Activated CD8-positive, alpha-beta memory T cell treated with anti-CD3 and anti-CD28 coated beads for 36 hours (primary cell): ENCODE measurements at regions not wholly inside any gene's neighbourhood (a gene's known extent, or its start where the extent isn't known, plus 50 kb on each side); places are given as distances from the start of the nearest gene placed in this dataset.

Source experiments
- CTCF ChIA-PET: fragments of 350-600 bp; sonication (Branson Sonifier 250); formaldehyde crosslinking; loops from one replicate; lab custom pipeline; 2021; ENCODE audit warnings: antibody characterized with exemption; lab: Charles Lee
- POLR2A ChIA-PET: fragments of 350-600 bp; sonication (Branson Sonifier 250); formaldehyde crosslinking; loops from one replicate; lab custom pipeline; 2021; ENCODE audit warnings: antibody characterized with exemption; lab: Charles Lee

GRCh38 chr3:159802864-159803263 is 185.8 kb upstream of the IL12A start:
- POLR2A ChIA-PET: no interaction called here
- CTCF ChIA-PET: no interaction called here

DNA sequence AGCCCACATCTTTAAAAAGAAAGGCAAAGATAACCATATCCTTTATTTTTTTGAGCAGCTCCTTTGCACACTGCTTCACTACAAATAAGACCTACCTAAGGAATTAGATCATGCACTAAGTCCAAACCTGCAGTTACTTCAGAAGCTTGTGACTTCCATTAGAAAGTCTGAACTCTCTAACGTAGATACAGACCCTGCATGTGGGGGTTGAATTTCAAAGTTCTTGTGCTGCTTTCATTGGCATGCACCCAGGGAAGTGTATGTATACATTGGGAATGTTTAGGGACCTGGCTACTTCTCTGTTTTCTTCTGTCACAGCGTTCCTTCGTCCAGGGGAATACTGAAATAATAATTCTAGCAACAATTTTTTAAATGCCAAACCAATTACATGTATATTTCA is 185.2 kb upstream of the IL12A start:
- ChIA-PET POLR2A (no interaction called here), CTCF (no interaction called here)

GRCh38 chr3:159804726-159805410 is 183.8 kb upstream of the IL12A start:
- ChIA-PET POLR2A (no interaction called here), CTCF (interaction anchor here (1.0 to 2.1 kb wide), 3 partner anchors 23 to 547 kb away, joined by 3 to 6 read pairs (median 3); no protein-coding TSS in a partner anchor)

- CTCF ChIA-PET: interaction anchor here (1.0 to 2.1 kb wide), 3 partner anchors 24 to 547 kb away, joined by 3 to 6 read pairs (median 3); no protein-coding TSS in a partner anchor
- POLR2A ChIA-PET: no interaction called here
These were observed 183.2 kb upstream of the IL12A start for GRCh38 chr3:159805411-159805772.

DNA sequence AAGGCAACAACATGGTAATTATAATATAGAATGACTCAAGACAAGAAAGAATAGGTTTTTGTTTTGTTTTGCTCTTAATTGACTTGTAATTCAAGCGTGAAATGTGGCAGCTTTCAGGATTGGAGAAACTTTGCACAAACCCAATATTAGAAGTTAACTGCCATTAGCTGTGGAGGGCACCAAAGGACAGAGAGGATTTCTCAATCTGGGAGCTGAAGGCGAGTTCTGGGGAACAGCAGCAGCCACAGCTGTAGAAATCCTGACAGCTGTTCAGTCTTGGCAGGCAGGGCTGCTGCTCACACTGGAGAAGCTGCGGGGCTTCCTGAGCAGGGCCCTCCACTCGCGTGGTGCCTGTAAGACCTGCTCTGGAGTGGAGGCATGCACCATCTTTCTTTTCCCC is 182.2 kb upstream of the IL12A start:
- POLR2A ChIA-PET: no interaction called here
- CTCF ChIA-PET: no interaction called here

- CTCF ChIA-PET: no interaction called here
- POLR2A ChIA-PET: no interaction called here
These were observed 181.2 kb upstream of the IL12A start for GRCh38 chr3:159807137-159808040.

DNA sequence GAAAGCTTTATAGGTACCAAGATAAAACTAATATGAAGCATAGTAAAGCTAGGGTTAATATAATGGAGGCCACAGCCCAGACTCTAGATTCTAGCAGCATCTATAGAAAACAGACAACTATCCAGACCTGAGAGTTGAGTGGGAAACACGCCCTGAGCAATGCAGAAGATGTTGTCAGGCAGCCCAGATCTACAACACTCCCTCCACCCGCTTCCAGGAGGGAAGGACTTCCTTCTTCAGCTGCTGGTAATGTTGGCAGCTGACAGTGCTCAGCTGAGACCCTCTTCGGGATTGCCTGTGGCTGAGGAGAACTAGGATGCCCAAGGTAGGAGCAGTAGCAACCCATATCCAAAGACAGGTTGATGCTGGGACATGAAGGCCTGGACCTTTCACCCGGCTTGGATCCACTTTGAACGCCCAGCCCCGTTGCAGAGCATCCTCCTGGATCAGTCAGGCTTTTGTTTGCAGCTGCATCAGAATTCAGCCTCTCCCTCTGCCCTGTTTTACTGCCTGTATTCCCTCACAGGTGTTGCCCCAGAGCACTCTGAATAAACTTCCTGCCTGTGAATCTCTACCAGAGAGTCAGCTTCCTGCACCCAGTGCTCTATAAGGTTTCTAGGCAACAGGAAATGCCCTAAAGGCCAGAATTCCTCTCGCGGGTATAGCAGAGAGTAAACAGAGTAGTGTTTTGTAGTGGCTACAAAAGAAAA is 174.7 kb upstream of the IL12A start:
- ChIA-PET CTCF (no interaction called here), POLR2A (no interaction called here)

DNA sequence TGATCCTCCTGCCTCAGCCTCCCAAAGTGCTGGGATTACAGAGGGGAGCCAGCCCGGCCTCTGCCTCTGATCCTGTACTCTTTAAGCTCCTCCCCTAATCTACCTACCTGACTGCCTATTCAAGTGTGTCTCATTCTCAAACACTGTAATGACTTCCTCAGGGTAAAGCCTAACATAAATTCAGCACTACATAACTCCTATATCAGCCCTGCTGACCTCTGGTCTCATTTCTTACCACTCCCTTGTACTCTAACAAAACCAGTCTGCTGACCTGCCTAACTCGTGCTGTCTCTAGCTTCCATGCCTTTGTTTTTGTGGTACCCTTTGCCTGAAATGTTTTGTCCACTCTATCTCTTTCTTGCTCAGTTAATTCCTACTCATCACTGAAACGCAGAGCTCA is 172.1 kb upstream of the IL12A start:
- CTCF ChIA-PET: no interaction called here
- POLR2A ChIA-PET: no interaction called here

GRCh38 chr3:159817126-159817525 is 171.5 kb upstream of the IL12A start:
- ChIA-PET CTCF (no interaction called here), POLR2A (no interaction called here)

DNA sequence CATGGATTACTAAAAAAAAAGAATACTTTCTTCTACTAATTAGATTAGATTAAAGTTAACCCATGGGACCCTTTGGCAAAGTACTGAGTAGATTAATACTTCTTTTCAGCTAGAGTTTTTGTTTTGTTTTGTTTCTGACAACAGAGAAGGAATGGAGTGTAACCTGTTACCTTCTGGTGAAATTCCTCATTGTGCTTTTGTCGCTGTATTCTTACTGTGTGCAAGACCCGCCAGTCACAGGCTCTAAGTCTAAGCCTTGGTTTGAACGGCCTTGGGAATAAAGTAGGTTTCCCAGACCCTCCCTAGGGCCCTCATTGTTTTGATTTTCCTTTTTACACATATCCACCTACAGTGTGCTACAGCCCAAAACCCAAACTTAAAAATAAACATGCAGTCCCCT is 171.1 kb upstream of the IL12A start:
- ChIA-PET POLR2A (no interaction called here), CTCF (no interaction called here)

DNA sequence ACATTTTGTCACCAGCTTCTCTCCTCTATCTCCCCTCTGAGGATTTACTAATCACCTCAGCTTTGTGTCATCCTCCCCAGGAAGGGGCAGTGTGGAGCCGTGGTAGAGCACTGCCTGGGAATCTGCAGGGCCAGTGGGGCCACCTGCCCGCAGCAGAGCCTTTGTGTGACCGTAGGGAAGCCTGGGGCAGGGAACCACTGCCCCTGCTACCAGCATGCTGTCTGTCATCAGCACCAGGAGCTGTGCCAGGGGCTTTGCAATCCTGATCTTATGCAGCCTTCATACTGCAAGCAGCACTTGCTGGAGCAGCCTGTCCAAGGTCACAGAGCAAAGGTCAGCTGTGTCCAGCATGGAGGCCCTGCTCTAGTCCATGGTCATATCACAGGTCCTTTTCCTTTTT is 170.2 kb upstream of the IL12A start:
- CTCF ChIA-PET: no interaction called here
- POLR2A ChIA-PET: no interaction called here

DNA sequence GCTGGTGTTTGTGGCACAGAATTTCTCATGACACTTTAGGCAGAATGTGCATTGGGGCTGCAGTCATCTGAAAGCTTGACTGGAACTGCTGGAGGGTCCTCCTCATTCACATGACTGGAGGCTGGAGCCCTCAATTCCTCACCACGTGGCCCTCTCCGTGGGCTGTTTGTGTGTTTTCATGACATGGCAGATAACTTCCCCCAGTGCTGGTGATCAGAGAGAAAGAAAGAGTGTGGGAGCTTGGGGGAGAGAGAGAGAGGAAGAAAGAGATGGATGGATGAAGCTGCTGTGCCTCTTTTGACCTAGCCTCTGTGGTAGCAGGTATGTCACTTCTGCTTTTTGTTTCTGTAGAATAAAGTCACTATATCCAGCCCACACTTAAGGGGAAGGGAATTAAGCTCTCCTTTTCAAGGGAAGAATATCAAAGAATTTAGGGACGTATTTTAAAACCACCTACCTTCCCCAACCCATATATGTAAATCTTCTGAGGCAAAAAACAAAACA is 169.6 kb upstream of the IL12A start:
- CTCF ChIA-PET: no interaction called here

DNA sequence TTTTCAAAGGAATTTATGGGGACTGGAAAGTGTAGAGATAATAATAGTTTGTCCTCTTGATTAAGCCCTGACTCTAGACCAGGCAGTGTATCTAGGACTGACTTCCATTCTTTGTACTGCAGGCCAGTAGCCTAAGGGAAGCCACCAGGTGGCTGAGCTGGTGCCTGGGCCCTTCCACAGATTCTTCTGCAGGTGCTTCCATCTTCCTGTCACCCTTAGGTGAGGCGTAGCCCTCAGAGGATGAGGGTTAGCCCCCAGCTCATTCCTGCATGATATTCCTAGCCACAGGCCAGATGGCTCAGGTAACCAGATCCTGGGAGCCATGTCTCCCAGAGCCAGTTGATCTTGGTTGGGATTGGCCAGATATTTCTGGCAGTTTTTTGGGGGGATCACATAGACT is 169.0 kb upstream of the IL12A start:
- CTCF ChIA-PET: no interaction called here
- POLR2A ChIA-PET: no interaction called here

More for the DNA sequence above, 169.6 kb upstream of the IL12A start:
- POLR2A ChIA-PET: no interaction called here

DNA sequence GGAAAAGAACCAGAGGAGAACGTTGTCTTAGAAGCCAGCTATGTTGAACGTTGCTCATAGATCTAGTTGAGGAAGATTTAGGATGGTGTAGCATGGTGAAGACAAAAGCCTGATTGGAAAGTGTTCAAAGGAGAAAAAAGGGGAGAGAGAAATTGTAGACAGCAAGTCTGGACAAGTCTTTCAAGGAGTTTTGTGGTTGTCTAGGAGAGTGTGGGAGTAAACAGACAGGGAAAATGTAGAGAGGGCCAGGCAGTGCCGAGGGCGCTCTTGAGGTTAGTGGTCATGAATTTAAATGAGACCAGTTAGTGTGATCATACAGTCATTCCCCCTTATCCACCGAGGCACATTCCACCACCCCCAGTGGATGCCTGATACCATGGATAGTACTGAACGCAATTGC is 167.5 kb upstream of the IL12A start:
- ChIA-PET POLR2A (no interaction called here), CTCF (no interaction called here)

DNA sequence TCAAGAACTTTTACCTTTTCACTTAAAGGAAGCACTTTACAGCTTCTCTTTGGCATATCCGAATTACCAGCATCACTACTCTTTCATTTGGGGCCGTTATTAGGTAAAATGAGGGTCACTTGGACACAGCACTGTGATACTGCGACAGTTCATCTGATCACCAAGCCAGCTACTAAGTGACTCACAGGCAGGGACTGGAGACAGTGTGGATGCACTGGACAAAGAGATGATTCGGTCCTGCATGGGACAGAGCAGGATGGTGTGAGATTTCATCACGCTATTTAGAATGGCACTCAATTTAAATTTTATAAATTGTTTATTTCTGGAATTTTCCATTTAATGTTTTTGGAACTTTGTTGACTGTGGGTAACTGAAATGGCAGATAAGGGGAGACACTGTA is 166.9 kb upstream of the IL12A start:
- ChIA-PET CTCF (no interaction called here), POLR2A (no interaction called here)

GRCh38 chr3:159823780-159824179 is 164.9 kb upstream of the IL12A start:
- ChIA-PET POLR2A (no interaction called here), CTCF (no interaction called here)

GRCh38 chr3:159824333-159824732 is 164.3 kb upstream of the IL12A start:
- CTCF ChIA-PET: no interaction called here
- POLR2A ChIA-PET: no interaction called here

GRCh38 chr3:159825216-159825854 is 163.3 kb upstream of the IL12A start:
- ChIA-PET CTCF (no interaction called here), POLR2A (no interaction called here)

DNA sequence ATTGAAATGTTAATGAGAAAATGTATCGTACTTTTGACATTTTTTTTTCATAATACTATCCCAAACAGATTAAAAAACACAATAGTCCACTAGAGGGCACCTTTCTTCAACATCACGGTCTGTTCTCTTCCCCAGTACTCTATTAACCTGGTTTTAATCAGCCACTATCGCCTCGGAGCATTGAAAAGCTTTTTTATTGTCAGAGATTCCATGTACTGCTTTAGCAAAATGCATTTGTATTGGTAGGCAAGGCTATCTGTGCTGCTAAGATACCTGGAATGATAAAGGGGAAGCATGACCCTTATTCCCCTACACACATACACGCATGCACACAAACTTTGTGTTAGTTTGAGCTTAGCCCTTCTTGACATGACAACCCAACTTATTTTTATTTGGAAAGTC is 160.1 kb upstream of the IL12A start:
- CTCF ChIA-PET: interaction anchor here (0.6 to 1.1 kb wide), 2 partner anchors 10 to 26 kb away, joined by 3 read pairs; no protein-coding TSS in a partner anchor
- POLR2A ChIA-PET: no interaction called here
